Nephron progenitor cell (in vitro differentiated cells): ENCODE measurements at regions not wholly inside any gene's neighbourhood (a gene's known extent, or its start where the extent isn't known, plus 50 kb on each side); places are given as distances from the start of the nearest gene placed in this dataset.

Experiments used
- DNase-seq: peaks from one replicate; pipeline ENCODE4 v3.0.0; 2021
- H3K27ac Mint-ChIP-seq: 2 replicates; pipeline ENCODE4 v1.8.0; 2021; ENCODE audit warnings: mild to moderate bottlenecking, moderate library complexity, mixed read lengths
- H3K27me3 Mint-ChIP-seq: 2 replicates; pipeline ENCODE4 v1.8.0; 2021; ENCODE audit warnings: mild to moderate bottlenecking, low read depth, mixed read lengths; ENCODE audit not compliant: poor library complexity
- H3K36me3 Mint-ChIP-seq: 2 replicates; pipeline ENCODE4 v1.8.0; 2021; ENCODE audit warnings: low read depth, mixed read lengths
- H3K4me1 Mint-ChIP-seq: 2 replicates; pipeline ENCODE4 v1.8.0; 2021; ENCODE audit warnings: mixed read lengths
- H3K4me3 Mint-ChIP-seq: 2 replicates; pipeline ENCODE4 v1.8.0; 2021; ENCODE audit warnings: mild to moderate bottlenecking, moderate library complexity, mixed read lengths
- H3K9me3 Mint-ChIP-seq: 2 replicates; pipeline ENCODE4 v1.8.0; 2021; ENCODE audit warnings: mild to moderate bottlenecking, moderate library complexity, mixed read lengths
- TF ChIP-seq, protein P1 (sequence below): fragments of 200-600 bp; sonication (generic); IDR thresholded peaks from 2 replicates; pipeline ENCODE4 v1.5.0; 2021; ENCODE audit warnings: antibody characterized with exemption

DNA sequence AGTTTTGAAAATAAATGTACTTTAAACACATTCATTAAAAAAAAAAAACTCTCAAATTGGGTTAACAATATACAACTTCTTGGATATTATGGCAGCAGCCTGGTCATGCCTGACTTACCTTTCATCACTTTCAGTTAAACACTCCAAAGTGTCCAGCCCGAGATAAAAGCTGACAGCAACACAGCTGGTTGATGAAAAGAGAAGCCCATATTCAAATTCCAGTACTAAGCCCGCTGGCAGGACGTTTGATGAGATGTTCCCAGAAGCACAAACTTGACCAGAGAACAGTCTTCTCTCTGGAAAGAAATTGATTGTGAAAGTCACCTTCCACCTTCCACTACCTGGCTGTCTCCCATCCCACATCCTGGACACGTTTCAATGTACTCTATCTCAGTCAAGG, 586.3 kb downstream of the TDRD15 start:
- no peak for DNase-seq
- H3K27me3 Mint-ChIP-seq, result no peaks in the 10 kb centered on the region
- H3K36me3 Mint-ChIP-seq, result no peaks in the 10 kb centered on the region
- H3K27ac Mint-ChIP-seq, result no peak overlapping the region
- no peak overlapping the region for H3K4me3 Mint-ChIP-seq
- H3K9me3 Mint-ChIP-seq, result no peaks in the 10 kb centered on the region
- TF ChIP-seq, protein P1, sequence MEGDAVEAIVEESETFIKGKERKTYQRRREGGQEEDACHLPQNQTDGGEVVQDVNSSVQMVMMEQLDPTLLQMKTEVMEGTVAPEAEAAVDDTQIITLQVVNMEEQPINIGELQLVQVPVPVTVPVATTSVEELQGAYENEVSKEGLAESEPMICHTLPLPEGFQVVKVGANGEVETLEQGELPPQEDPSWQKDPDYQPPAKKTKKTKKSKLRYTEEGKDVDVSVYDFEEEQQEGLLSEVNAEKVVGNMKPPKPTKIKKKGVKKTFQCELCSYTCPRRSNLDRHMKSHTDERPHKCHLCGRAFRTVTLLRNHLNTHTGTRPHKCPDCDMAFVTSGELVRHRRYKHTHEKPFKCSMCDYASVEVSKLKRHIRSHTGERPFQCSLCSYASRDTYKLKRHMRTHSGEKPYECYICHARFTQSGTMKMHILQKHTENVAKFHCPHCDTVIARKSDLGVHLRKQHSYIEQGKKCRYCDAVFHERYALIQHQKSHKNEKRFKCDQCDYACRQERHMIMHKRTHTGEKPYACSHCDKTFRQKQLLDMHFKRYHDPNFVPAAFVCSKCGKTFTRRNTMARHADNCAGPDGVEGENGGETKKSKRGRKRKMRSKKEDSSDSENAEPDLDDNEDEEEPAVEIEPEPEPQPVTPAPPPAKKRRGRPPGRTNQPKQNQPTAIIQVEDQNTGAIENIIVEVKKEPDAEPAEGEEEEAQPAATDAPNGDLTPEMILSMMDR, result no peak
- no peaks in the 10 kb centered on the region for H3K4me1 Mint-ChIP-seq

DNA sequence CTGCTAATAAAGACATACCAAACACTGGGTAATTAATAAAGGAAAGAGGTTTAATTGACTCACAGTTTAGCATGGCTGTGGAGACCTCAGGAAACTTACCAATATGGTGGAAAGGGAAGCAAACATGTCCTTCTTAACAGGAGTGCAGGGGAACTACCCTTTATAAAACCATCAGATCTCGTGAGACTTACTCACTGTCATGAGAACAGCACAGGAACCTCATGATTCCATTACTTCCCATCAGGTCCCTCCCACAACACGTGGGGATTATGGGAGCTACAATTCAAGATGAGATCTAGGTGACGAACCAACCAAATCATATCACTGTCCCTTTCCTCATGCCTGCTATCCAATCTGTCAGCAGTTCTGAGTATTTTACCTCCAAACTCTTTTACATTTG, 586.7 kb downstream of the TDRD15 start:
- H3K4me3 Mint-ChIP-seq, result no peak overlapping the region
- no peak overlapping the region for H3K27ac Mint-ChIP-seq
- H3K4me1 Mint-ChIP-seq, result no peaks in the 10 kb centered on the region
- TF ChIP-seq, protein P1, result no peak
- no peaks in the 10 kb centered on the region for H3K27me3 Mint-ChIP-seq
- H3K36me3 Mint-ChIP-seq, result no peaks in the 10 kb centered on the region
- no peaks in the 10 kb centered on the region for H3K9me3 Mint-ChIP-seq
- DNase-seq, result no peak

DNA sequence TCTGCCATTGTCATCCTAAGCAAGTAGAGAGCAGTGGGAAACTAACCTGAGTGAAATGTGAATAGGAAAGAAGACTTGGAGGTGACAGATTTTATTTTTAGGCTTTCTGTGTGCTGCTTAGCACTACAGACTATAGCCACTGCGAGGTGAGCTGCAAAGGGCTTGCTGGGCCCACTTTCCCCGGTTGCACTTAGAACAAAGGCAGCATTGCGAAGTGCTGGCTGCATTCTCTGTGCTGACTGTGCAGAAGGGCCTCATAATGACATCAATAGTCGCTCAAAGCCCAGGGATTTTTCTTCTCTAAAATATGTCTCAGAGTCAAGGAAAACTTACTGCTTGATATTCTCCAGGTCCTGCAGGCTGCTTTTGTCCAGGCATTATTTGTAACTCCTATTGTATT, 592.1 kb downstream of the TDRD15 start:
- Mint-ChIP-seq H3K9me3 (no peaks in the 10 kb centered on the region), H3K36me3 (no peaks in the 10 kb centered on the region), H3K27me3 (peaks cover 4% of the 10 kb centered on the region), H3K4me1 (peaks cover 4% of the 10 kb centered on the region), H3K27ac (no peak overlapping the region), H3K4me3 (no peak overlapping the region)
- TF ChIP-seq, protein P1, result no peak
- no peak for DNase-seq

DNA sequence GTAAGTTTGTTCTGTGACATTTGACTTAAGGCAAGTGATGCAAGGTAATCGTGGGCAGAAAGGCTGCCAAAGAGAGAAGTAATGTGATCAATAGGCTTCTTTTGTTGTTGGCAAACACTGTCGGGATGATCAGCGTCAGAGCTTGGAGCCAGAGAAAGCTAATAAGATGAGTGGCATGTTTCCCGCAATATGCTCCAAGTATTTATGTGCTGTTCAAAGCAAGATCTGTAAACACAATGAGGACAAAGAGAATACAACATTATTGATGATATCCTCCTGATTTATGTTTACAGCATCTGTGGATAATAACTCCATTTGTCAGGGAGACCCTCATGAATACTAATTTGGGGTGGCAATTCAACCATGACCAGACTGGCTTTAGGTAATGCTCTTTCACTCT, 603.3 kb downstream of the TDRD15 start:
- H3K4me1 Mint-ChIP-seq, result peaks cover 42% of the 10 kb centered on the region
- TF ChIP-seq, protein P1, result no peak
- DNase-seq, result peak; percentile 4
- no peaks in the 10 kb centered on the region for H3K36me3 Mint-ChIP-seq
- peak overlapping the region; percentile 84 for H3K27ac Mint-ChIP-seq
- H3K4me3 Mint-ChIP-seq, result no peak overlapping the region
- H3K27me3 Mint-ChIP-seq, result no peaks in the 10 kb centered on the region
- no peaks in the 10 kb centered on the region for H3K9me3 Mint-ChIP-seq

DNA sequence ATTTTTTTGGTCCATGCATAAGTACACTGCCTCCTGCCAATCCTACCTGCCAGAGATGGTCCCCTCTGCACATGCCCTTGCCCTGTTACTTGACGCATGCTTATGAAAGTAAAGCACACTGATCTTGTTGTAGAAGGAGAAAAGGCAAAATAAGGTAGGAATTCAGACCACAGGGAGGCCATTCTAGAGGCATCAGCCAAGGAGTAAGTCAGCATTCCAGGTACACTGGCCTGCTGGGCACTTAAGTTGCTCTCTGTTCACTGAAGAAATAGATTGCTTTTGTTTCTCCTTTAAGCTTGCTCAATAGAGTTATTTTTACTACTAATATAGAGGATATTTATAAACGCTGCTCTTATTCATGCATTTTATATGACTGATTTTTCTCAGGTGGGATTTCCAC, 604.4 kb downstream of the TDRD15 start:
- TF ChIP-seq, protein P1, result no peak
- Mint-ChIP-seq H3K4me3 (no peak overlapping the region), H3K27ac (no peak overlapping the region), H3K4me1 (peaks cover 42% of the 10 kb centered on the region), H3K9me3 (no peaks in the 10 kb centered on the region), H3K27me3 (no peaks in the 10 kb centered on the region), H3K36me3 (no peaks in the 10 kb centered on the region)
- DNase-seq, result no peak

DNA sequence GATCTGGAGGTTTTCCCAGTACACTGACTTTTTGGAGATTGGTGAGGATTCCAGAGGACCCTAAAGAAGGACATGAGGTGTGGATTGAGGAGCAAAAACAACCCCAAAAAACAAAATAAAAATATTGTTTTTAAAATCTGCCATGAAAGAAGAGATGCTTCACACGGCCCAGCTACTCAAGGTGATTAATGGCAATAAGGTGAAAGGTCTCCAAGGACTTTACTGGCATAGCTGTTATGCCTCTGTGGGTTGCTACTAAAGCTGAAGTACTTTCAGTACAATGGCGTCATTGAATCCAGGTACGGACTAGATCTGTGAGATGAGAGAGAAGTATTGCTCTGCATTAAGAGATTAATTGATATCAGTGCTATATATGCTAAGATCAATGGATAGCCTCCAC, 606.4 kb downstream of the TDRD15 start:
- H3K4me3 Mint-ChIP-seq, result no peak overlapping the region
- H3K27me3 Mint-ChIP-seq, result peaks cover 2% of the 10 kb centered on the region
- DNase-seq, result peak; percentile 12
- peak overlapping the region; percentile 70 for H3K27ac Mint-ChIP-seq
- peaks cover 42% of the 10 kb centered on the region for H3K4me1 Mint-ChIP-seq
- no peaks in the 10 kb centered on the region for H3K36me3 Mint-ChIP-seq
- H3K9me3 Mint-ChIP-seq, result no peaks in the 10 kb centered on the region
- TF ChIP-seq, protein P1, result no peak
